H1 (cell line): ENCODE measurements at regions not wholly inside any gene's neighbourhood (a gene's known extent, or its start where the extent isn't known, plus 50 kb on each side); places are given as distances from the start of the nearest gene placed in this dataset.

Experiments
- ATF3 ChIP-seq: IDR thresholded peaks from 2 replicates; pipeline ENCODE4 v1.6.1; 2011; ENCODE audit warnings: low read depth, mild to moderate bottlenecking, low read length; ENCODE audit not compliant: insufficient read depth
- BCL11A ChIP-seq, 2 experiments: IDR thresholded peaks; one replicate each; pipeline ENCODE4 v1.6.1; 2011; ENCODE audit warnings: low read depth in 2 of 2, low read length in 2 of 2, mild to moderate bottlenecking in 2 of 2
- CHD7 ChIP-seq: fragments of 300-600 bp; sonication (generic); IDR thresholded peaks from 2 replicates; pipeline ENCODE4 v1.7.1; 2012; ENCODE audit warnings: low read length, moderate library complexity, mild to moderate bottlenecking, inconsistent platforms; ENCODE audit not compliant: insufficient replicate concordance
- E2F6 ChIP-seq: IDR thresholded peaks from 2 replicates; pipeline ENCODE4 v1.6.1; 2012; ENCODE audit warnings: inconsistent platforms
- JUN ChIP-seq: IDR thresholded peaks from 2 replicates; pipeline ENCODE4 v1.6.1; 2011; ENCODE audit warnings: low read depth, mild to moderate bottlenecking, improper control_type of control experiment, low read length
- PHF8 ChIP-seq: fragments of 200-600 bp; sonication (generic); conservative IDR thresholded peaks from 2 replicates; pipeline ENCODE4 v1.7.1; 2012; ENCODE audit warnings: low read depth, mild to moderate bottlenecking, inconsistent platforms, low read length, moderate library complexity
- POLR2A ChIP-seq, 2 experiments: IDR thresholded peaks; 1 replicate in 1 of 2; 2 replicates in 1 of 2; pipeline ENCODE4 v1.6.1; 2011; ENCODE audit warnings: low read depth in 2 of 2, low read length in 2 of 2, mild to moderate bottlenecking in 2 of 2; ENCODE audit errors: control extremely low read depth in 1 of 2
- TAF7 ChIP-seq: optimal IDR thresholded peaks from 2 replicates; pipeline ENCODE3; 2011; ENCODE audit warnings: low read depth, mild to moderate bottlenecking, inconsistent platforms, low read length, moderate library complexity, borderline replicate concordance
- YY1 ChIP-seq: IDR thresholded peaks from 2 replicates; pipeline ENCODE4 v1.6.1; 2011; ENCODE audit warnings: low read depth, mild to moderate bottlenecking, low read length

GRCh38 chr4:41873380-41874295, 61.6 kb upstream of the TMEM33 start (continued):
- TF ChIP-seq CHD7: no peak
- TF ChIP-seq TAF7: no peak
- no peak; the same call in 1 of the 2 replicates for TF ChIP-seq E2F6
- peak; percentile 76 for TF ChIP-seq YY1
- TF ChIP-seq BCL11A (IDR thresholded peaks at IDR 0.05; ENCODE audit: low read depth in 2 of 2, low read length in 2 of 2): no peak
- TF ChIP-seq PHF8: no peak
- TF ChIP-seq POLR2A (IDR thresholded peaks at IDR 0.05; ENCODE audit: control extremely low read depth in 1 of 2, low read depth in 2 of 2, low read length in 2 of 2): no peak
- TF ChIP-seq JUN: no peak
- TF ChIP-seq ATF3: no peak
